PC-9 (cell line): ENCODE measurements at regions not wholly inside any gene's neighbourhood (a gene's known extent, or its start where the extent isn't known, plus 50 kb on each side); places are given as distances from the start of the nearest gene placed in this dataset.

Experiments
- BruUV-seq: library from RNA; stranded (reverse); fragments of 400-500 nt; replicated peaks from 2 replicates; lab custom pipeline; 2021; lab: Mats Ljungman, UMichigan
- CTCF ChIA-PET: fragments of 300-600 bp; sonication (Branson Sonifier 250); formaldehyde crosslinking; loops from one replicate; lab custom pipeline; 2022; ENCODE audit warnings: antibody characterized with exemption; lab: Charles Lee
- POLR2A ChIA-PET: fragments of 300-600 bp; sonication (Branson Sonifier 250); formaldehyde crosslinking; loops from one replicate; lab custom pipeline; 2022; ENCODE audit warnings: antibody characterized with exemption; ENCODE audit not compliant: unreplicated experiment; lab: Charles Lee
- DNase-seq, 2 experiments: peaks; one replicate each; pipeline versions ENCODE4 v3.0.0 to v3.0.0-alpha.2; 2015 to 2022; ENCODE audit warnings: mixed read lengths in 1 of 2
- H2AFZ ChIP-seq: fragments of 200-600 bp; sonication (generic); 2 replicates; pipeline ENCODE4 v1.8.1; 2017; ENCODE audit warnings: antibody characterized with exemption
- H3F3A ChIP-seq: fragments of 200-600 bp; sonication (generic); 2 replicates; pipeline ENCODE4 v1.8.1; 2017; ENCODE audit warnings: antibody characterized with exemption, mild to moderate bottlenecking, low read depth; ENCODE audit not compliant: insufficient read depth
- H3K27ac ChIP-seq: fragments of 200-600 bp; sonication (generic); 2 replicates; pipeline ENCODE4 v1.6.1; 2016; ENCODE audit warnings: mixed run types
- H3K27me3 ChIP-seq: fragments of 200-600 bp; sonication (generic); 2 replicates; pipeline ENCODE4 v1.6.1; 2016; ENCODE audit warnings: low read depth, mixed run types; ENCODE audit not compliant: insufficient read depth
- H3K36me3 ChIP-seq: fragments of 200-600 bp; sonication (generic); 2 replicates; pipeline ENCODE4 v1.6.1; 2016; ENCODE audit warnings: low read depth, mixed run types
- H3K4me1 ChIP-seq: fragments of 200-600 bp; sonication (generic); replicated peaks from 2 replicates; pipeline ENCODE4 v1.6.1; 2016; ENCODE audit warnings: mixed run types; ENCODE audit not compliant: insufficient read depth
- H3K4me2 ChIP-seq: fragments of 200-600 bp; sonication (generic); 2 replicates; pipeline ENCODE4 v1.6.1; 2017; ENCODE audit warnings: mixed run types
- H3K4me3 ChIP-seq: fragments of 200-600 bp; sonication (generic); 2 replicates; pipeline ENCODE4 v1.6.1; 2016; ENCODE audit warnings: mixed run types
- H3K79me2 ChIP-seq: fragments of 200-600 bp; sonication (generic); 2 replicates; pipeline ENCODE4 v1.6.1; 2017; ENCODE audit warnings: low read depth, mixed run types
- H3K9me2 ChIP-seq: fragments of 200-600 bp; sonication (generic); 2 replicates; pipeline ENCODE4 v1.8.1; 2017; ENCODE audit warnings: mild to moderate bottlenecking; ENCODE audit not compliant: insufficient read depth
- H3K9me3 ChIP-seq: fragments of 200-600 bp; sonication (generic); 2 replicates; pipeline ENCODE4 v1.8.1; 2016; ENCODE audit warnings: low read depth; ENCODE audit not compliant: insufficient read depth
- H4K20me1 ChIP-seq: fragments of 200-600 bp; sonication (generic); 2 replicates; pipeline ENCODE4 v1.8.1; 2017; ENCODE audit not compliant: insufficient read depth
- EZH2 ChIP-seq: fragments of 200-600 bp; sonication (generic); IDR thresholded peaks from 2 replicates; pipeline ENCODE4 v1.8.0; 2017; ENCODE audit warnings: antibody characterized with exemption, low read depth
- intact Hi-C: fragments of 100-400 bp; cut with micrococcal nuclease; formaldehyde crosslinking; loops from one replicate; pipeline ENCODE4 v1.10.0; 2022; ENCODE audit not compliant: unreplicated experiment
- TF ChIP-seq, protein P1 (sequence below): fragments of 200-600 bp; sonication (generic); conservative IDR thresholded peaks from 2 replicates; pipeline ENCODE4 v1.6.1; 2017; ENCODE audit warnings: mixed run types, antibody characterized with exemption, mild to moderate bottlenecking, moderate library complexity

DNA sequence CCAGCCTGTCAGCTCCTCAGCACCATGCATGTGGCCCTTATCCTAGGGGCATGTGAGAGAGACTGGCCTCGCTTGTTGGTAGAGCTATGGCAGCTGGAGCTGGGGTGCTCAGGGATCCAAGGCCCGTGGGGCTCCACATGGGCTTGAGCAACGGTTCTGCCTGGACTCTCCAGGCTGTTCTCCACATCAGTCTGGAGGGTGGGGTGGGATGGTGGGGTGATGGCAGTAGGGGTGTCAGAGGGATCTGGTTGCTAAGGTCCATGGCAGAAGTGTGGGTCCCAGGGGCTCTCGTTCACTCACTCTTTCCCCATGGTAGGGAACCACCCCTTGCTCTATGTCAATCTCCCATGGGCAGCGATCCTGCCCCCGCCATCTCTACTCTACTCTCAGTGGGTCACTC lies 622.6 kb downstream of the LRFN5 start:
- Histone ChIP-seq H3K79me2 (no peaks in the 10 kb centered on the region), H3K36me3 (no peaks in the 10 kb centered on the region), H3K27me3 (no peaks in the 10 kb centered on the region), H3F3A (no peaks in the 10 kb centered on the region), H3K9me3 (no peaks in the 10 kb centered on the region), H4K20me1 (no peaks in the 10 kb centered on the region), H3K27ac (no peak overlapping the region), H3K4me3 (no peak overlapping the region), H3K9me2 (no peaks in the 10 kb centered on the region), H3K4me1 (no peaks in the 10 kb centered on the region), H3K4me2 (no peak overlapping the region), H2AFZ (no peak overlapping the region)
- BruUV-seq: no TSS peak
- intact Hi-C loops: no loop called here
- POLR2A ChIA-PET: no interaction called here
- TF ChIP-seq, protein P1, sequence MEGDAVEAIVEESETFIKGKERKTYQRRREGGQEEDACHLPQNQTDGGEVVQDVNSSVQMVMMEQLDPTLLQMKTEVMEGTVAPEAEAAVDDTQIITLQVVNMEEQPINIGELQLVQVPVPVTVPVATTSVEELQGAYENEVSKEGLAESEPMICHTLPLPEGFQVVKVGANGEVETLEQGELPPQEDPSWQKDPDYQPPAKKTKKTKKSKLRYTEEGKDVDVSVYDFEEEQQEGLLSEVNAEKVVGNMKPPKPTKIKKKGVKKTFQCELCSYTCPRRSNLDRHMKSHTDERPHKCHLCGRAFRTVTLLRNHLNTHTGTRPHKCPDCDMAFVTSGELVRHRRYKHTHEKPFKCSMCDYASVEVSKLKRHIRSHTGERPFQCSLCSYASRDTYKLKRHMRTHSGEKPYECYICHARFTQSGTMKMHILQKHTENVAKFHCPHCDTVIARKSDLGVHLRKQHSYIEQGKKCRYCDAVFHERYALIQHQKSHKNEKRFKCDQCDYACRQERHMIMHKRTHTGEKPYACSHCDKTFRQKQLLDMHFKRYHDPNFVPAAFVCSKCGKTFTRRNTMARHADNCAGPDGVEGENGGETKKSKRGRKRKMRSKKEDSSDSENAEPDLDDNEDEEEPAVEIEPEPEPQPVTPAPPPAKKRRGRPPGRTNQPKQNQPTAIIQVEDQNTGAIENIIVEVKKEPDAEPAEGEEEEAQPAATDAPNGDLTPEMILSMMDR: no peak
- TF ChIP-seq EZH2: no peak
- DNase-seq: no peak
- CTCF ChIA-PET: no interaction called here

DNA sequence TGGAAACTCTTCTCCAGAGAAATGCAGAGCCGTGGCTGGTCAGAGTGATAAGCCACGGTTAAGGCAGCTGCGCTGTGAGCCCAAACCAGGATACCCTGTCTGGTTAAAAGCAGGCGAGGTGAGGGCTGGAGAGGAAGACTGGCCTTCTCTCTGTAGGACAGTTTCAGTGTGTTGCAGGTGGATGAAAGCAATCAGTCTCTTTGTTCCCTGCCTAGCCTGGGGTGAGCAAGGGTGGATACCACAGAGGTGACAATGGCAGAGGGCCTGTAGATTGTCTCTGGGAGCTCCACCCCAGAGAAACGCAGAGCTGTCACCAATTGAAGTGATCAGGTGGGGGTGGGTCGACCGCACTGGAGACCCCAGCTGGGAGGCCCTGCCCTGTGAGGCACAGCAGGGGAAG lies 621.9 kb downstream of the LRFN5 start:
- no peaks in the 10 kb centered on the region for H3F3A ChIP-seq
- no TSS peak for BruUV-seq
- DNase-seq: no peak
- H3K4me2 ChIP-seq: no peak overlapping the region
- no peaks in the 10 kb centered on the region for H3K9me2 ChIP-seq
- H3K4me1 ChIP-seq: no peaks in the 10 kb centered on the region
- ChIA-PET POLR2A (no interaction called here), CTCF (no interaction called here)
- no peaks in the 10 kb centered on the region for H3K27me3 ChIP-seq
- H3K27ac ChIP-seq: no peak overlapping the region
- no peaks in the 10 kb centered on the region for H3K79me2 ChIP-seq
- no peak overlapping the region for H2AFZ ChIP-seq
- H3K36me3 ChIP-seq: no peaks in the 10 kb centered on the region
- intact Hi-C loops: no loop called here
- H3K4me3 ChIP-seq: no peak overlapping the region
- H4K20me1 ChIP-seq: no peaks in the 10 kb centered on the region
- no peaks in the 10 kb centered on the region for H3K9me3 ChIP-seq
- no peak for TF ChIP-seq EZH2
- TF ChIP-seq, protein P1: no peak

DNA sequence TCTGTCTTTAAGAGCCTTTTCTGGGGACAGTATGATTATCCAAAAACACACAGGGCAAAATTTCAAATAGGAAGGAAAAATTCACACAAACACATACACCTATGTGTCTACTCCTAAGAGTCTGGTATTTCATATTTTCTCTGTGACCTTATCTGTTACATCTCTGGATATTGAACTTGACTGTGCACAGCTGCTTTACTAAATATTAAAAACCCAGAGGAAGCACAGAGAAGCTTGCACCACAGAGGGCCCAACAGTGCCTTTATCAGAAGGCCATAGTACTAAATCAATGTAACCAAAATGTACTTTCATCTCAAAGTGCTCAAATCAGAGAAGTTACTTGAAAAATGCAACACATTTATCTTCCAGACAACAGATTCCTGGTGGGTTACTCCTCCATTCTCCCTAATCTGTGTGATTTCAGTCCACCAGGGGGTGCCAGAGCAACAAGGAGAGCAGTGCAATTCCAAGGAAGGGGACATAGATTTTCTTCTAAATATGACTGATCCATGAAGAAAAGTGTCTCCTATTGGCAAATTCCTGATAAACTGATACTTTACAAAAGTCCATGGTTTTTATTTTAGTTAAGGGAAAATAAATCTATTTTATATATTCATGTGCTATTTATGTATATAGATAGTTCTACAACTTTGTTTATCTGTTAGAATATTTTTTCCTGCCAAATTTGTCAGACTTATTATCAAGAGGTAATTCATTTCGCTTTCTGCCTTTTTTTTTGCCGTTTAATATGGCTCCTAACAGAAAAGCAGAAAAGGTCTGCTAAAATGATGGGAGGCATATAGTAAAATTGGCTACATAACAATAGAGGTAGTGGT lies 617.6 kb downstream of the LRFN5 start:
- ChIA-PET CTCF (no interaction called here), POLR2A (no interaction called here)
- Histone ChIP-seq H3K9me2 (no peaks in the 10 kb centered on the region), H3K36me3 (no peaks in the 10 kb centered on the region), H2AFZ (no peak overlapping the region), H3K79me2 (no peaks in the 10 kb centered on the region), H4K20me1 (no peaks in the 10 kb centered on the region), H3F3A (no peaks in the 10 kb centered on the region), H3K9me3 (no peaks in the 10 kb centered on the region), H3K27me3 (no peaks in the 10 kb centered on the region), H3K4me1 (no peaks in the 10 kb centered on the region), H3K4me2 (no peak overlapping the region), H3K27ac (no peak overlapping the region), H3K4me3 (no peak overlapping the region)
- no peak for TF ChIP-seq EZH2
- TF ChIP-seq, protein P1: peak; percentile 88
- intact Hi-C loops: loop anchor here (5.0 kb wide), 1 partner anchor 1573 kb away; no protein-coding TSS in a partner anchor
- DNase-seq: peak in 1 of 2 experiments; percentile 63
- no TSS peak for BruUV-seq
